ENCODE measurements at regions not wholly inside any gene's neighbourhood (a gene's known extent, or its start where the extent isn't known, plus 50 kb on each side); places are given as distances from the start of the nearest gene placed in this dataset.

- no peak for DNase-seq
Observed at GRCh38 chrX:110408949-110409588, 50.4 kb downstream of the RTL9 start.

- peak; percentile 17 to 37 for DNase-seq
Observed at GRCh38 chrX:110409925-110410324, 51.3 kb downstream of the RTL9 start.

- no peak for DNase-seq
Observed at GRCh38 chrX:110410603-110411002, 52.0 kb downstream of the RTL9 start.

GRCh38 chrX:110412971-110413726, 54.5 kb downstream of the RTL9 start:
- peak; percentile 67 to 69 for DNase-seq

GRCh38 chrX:110413727-110414124, 55.1 kb downstream of the RTL9 start:
- no peak for DNase-seq

GRCh38 chrX:110414273-110414672, 55.6 kb downstream of the RTL9 start:
- DNase-seq, result no peak

- DNase-seq, result no peak
Observed at GRCh38 chrX:110414679-110415439, 56.2 kb downstream of the RTL9 start.

- no peak for DNase-seq
Observed at GRCh38 chrX:110415440-110416170, 57.0 kb downstream of the RTL9 start.

- no peak for DNase-seq
Observed at GRCh38 chrX:110417128-110417527, 58.5 kb downstream of the RTL9 start.

- DNase-seq, result no peak
Observed at GRCh38 chrX:110418316-110419235, 59.9 kb downstream of the RTL9 start.

GRCh38 chrX:110419512-110419911, 60.9 kb downstream of the RTL9 start:
- DNase-seq, result no peak

GRCh38 chrX:110420771-110421499, 62.3 kb downstream of the RTL9 start:
- DNase-seq, result no peak

- no peak for DNase-seq
Observed at GRCh38 chrX:110421500-110422455, 63.1 kb downstream of the RTL9 start.

GRCh38 chrX:110425222-110426154, 66.8 kb downstream of the RTL9 start:
- no peak for DNase-seq

GRCh38 chrX:110426155-110426504, 67.5 kb downstream of the RTL9 start:
- DNase-seq, result no peak

- DNase-seq, result no peak
Observed at GRCh38 chrX:110427076-110427475, 68.4 kb downstream of the RTL9 start.

- no peak for DNase-seq
Observed at GRCh38 chrX:110428144-110428543, 69.5 kb downstream of the RTL9 start.

- DNase-seq, result no peak
Observed at GRCh38 chrX:110430293-110431076, 71.8 kb downstream of the RTL9 start.

Measured in activated CD4-positive, alpha-beta T cell treated with anti-CD3 and anti-CD28 coated beads, Interleukin-2, amount 50 U/mL, for 48 hours (primary cell).